ENCODE measurements at regions not wholly inside any gene's neighbourhood (a gene's known extent, or its start where the extent isn't known, plus 50 kb on each side); places are given as distances from the start of the nearest gene placed in this dataset.

GRCh38 chr14:86619726-86620125, 1089.8 kb downstream of the FLRT2 start:
- dilution Hi-C loops (cut with MboI; ENCODE audit: extremely low pct_ligation_motif_present, low sequenced_read_pairs), result no loop called here
- BruUV-seq (replicated peaks), result no TSS peak

GRCh38 chr14:86613786-86614185, 1083.8 kb downstream of the FLRT2 start:
- Histone ChIP-seq H3K27me3 (ENCODE audit: control insufficient read depth in 2 of 2, insufficient read depth in 2 of 2, low read length in 2 of 2) (no peaks in the 10 kb centered on the region), H4K20me1 (replicated peaks; ENCODE audit: control insufficient read depth, extremely low read depth, insufficient read depth, low read length) (no peaks in the 10 kb centered on the region), H2AFZ (ENCODE audit: low read depth, low read length) (no peak overlapping the region), H3K27ac (ENCODE audit: insufficient read depth, low read depth, low read length) (no peak overlapping the region), H3K79me2 (ENCODE audit: control insufficient read depth, insufficient read depth, low read length) (no peaks in the 10 kb centered on the region), H3K4me1 (ENCODE audit: control insufficient read depth, extremely low read depth, insufficient read depth, low read length) (no peaks in the 10 kb centered on the region), H3K9me3 (replicated peaks; ENCODE audit: control insufficient read depth, insufficient read depth, low read length) (no peaks in the 10 kb centered on the region), H3K4me2 (ENCODE audit: insufficient read depth, low read length) (no peak overlapping the region), H3K9ac (replicated peaks; ENCODE audit: extremely low read depth, insufficient read depth, low read length) (no peak overlapping the region), H3K36me3 (ENCODE audit: control insufficient read depth in 2 of 2, extremely low read depth in 1 of 2, insufficient read depth in 2 of 2, low read length in 2 of 2) (no peaks in the 10 kb centered on the region), H3K4me3 (replicated peaks in 1 of 3; ENCODE audit: insufficient read depth in 1 of 3, low read depth in 1 of 3, low read length in 3 of 3) (no peak overlapping the region), H3K9me1 (replicated peaks; ENCODE audit: control insufficient read depth, extremely low read depth, insufficient read depth, low read length) (no peaks in the 10 kb centered on the region)
- DNase-seq (ENCODE audit: low read depth, low spot score) (no peak), FAIRE-seq (no peak)
- ChIA-PET POLR2A (no interaction called here), CTCF (no interaction called here)
- dilution Hi-C loops (cut with MboI; ENCODE audit: extremely low pct_ligation_motif_present, low sequenced_read_pairs), result no loop called here
- intact Hi-C loops (cut with micrococcal nuclease), result no loop called here
- TF ChIP-seq CTCF (IDR thresholded peaks at IDR 0.05; ENCODE audit: extremely low read depth in 1 of 2, insufficient read depth in 1 of 2, low read depth in 1 of 2, low read length in 2 of 2) (no peak), FOS (IDR thresholded peaks at IDR 0.05; ENCODE audit: borderline replicate concordance, insufficient read depth, low read length) (no peak), EZH2 (IDR thresholded peaks at IDR 0.05; ENCODE audit: borderline replicate concordance, low read depth, low read length, severe bottlenecking) (no peak), MAX (IDR thresholded peaks at IDR 0.05; ENCODE audit: insufficient read depth, insufficient read length) (no peak), MYC (IDR thresholded peaks at IDR 0.05; ENCODE audit: low read depth, low read length) (no peak), GATA2 (IDR thresholded peaks at IDR 0.05; ENCODE audit: insufficient read depth, insufficient read length, low read depth, low read length) (no peak), POLR2A (IDR thresholded peaks at IDR 0.05; ENCODE audit: low read depth, low read length) (no peak), JUN (IDR thresholded peaks at IDR 0.05; ENCODE audit: borderline replicate concordance, insufficient read depth, insufficient read length, low read depth) (no peak), POLR2AphosphoS5 (IDR thresholded peaks at IDR 0.05; ENCODE audit: insufficient read depth, low read depth, low read length) (no peak)
- no TSS peak for BruUV-seq (replicated peaks)

More at GRCh38 chr14:86619726-86620125, 1089.8 kb downstream of the FLRT2 start:
- Histone ChIP-seq H3K36me3 (ENCODE audit: control insufficient read depth in 2 of 2, extremely low read depth in 1 of 2, insufficient read depth in 2 of 2, low read length in 2 of 2) (no peaks in the 10 kb centered on the region), H3K27ac (ENCODE audit: insufficient read depth, low read depth, low read length) (no peak overlapping the region), H3K9me3 (replicated peaks; ENCODE audit: control insufficient read depth, insufficient read depth, low read length) (peaks cover 7% of the 10 kb centered on the region), H3K4me1 (ENCODE audit: control insufficient read depth, extremely low read depth, insufficient read depth, low read length) (no peaks in the 10 kb centered on the region), H3K9me1 (replicated peaks; ENCODE audit: control insufficient read depth, extremely low read depth, insufficient read depth, low read length) (no peaks in the 10 kb centered on the region), H3K9ac (replicated peaks; ENCODE audit: extremely low read depth, insufficient read depth, low read length) (no peak overlapping the region), H3K4me2 (ENCODE audit: insufficient read depth, low read length) (no peak overlapping the region), H3K79me2 (ENCODE audit: control insufficient read depth, insufficient read depth, low read length) (no peaks in the 10 kb centered on the region), H4K20me1 (replicated peaks; ENCODE audit: control insufficient read depth, extremely low read depth, insufficient read depth, low read length) (no peaks in the 10 kb centered on the region), H3K27me3 (ENCODE audit: control insufficient read depth in 2 of 2, insufficient read depth in 2 of 2, low read length in 2 of 2) (no peaks in the 10 kb centered on the region), H3K4me3 (replicated peaks in 1 of 3; ENCODE audit: insufficient read depth in 1 of 3, low read depth in 1 of 3, low read length in 3 of 3) (no peak overlapping the region), H2AFZ (ENCODE audit: low read depth, low read length) (no peak overlapping the region)
- intact Hi-C loops (cut with micrococcal nuclease), result no loop called here
- ChIA-PET POLR2A (no interaction called here), CTCF (no interaction called here)
- no peak for DNase-seq (ENCODE audit: low read depth, low spot score)
- TF ChIP-seq MYC (IDR thresholded peaks at IDR 0.05; ENCODE audit: low read depth, low read length), result no peak
- no peak for FAIRE-seq
